Dedifferentiated amniotic fluid mesenchymal stem cell (primary cell): ENCODE measurements at regions not wholly inside any gene's neighbourhood (a gene's known extent, or its start where the extent isn't known, plus 50 kb on each side); places are given as distances from the start of the nearest gene placed in this dataset.
"Not testable (repeated sequence)": the region's sequence is repeated elsewhere in the genome, so short reads cannot be mapped to it uniquely, and the experiment has no call there.

ENCODE experiments used
- DNase-seq: peaks from one replicate; pipeline ENCODE4 v3.0.0-alpha.2; 2016; ENCODE audit errors: extremely low spot score

DNA sequence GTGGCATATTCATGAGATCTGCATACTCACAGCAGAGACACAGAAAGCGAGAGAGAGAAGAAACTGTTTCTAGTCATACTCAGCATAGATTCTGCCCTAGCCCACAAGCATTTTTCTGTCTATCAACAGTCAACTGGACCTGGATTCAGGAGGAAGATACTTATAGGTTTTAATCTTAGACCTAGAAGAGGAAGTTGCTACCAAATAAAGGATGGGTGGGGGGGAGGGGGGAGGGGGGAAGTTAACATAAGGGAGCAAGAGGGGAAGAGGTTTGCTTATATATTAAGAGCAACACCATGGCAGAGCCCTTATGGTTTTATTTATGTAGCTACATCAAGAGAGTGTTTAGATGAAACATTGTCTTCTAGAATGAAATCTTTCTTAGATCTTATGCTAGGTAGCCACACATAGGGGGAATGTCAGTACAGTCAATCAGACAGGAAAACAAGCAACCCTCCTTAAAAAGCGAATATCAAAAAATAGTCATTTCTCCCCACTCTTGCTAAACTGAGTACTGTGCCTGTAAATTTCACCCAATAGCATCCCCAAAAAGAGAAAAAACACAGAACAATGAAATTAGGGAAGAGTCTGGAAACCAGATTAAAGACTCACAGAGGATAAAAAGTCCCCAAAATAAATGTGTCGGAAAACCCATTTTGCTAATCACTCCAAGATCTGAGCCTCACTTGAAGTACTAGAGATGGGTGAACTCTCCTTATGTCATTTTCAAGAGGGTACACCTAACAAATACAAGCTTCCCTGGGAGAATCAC, 192.7 kb upstream of the NR4A3 start:
- no peak for DNase-seq

DNA sequence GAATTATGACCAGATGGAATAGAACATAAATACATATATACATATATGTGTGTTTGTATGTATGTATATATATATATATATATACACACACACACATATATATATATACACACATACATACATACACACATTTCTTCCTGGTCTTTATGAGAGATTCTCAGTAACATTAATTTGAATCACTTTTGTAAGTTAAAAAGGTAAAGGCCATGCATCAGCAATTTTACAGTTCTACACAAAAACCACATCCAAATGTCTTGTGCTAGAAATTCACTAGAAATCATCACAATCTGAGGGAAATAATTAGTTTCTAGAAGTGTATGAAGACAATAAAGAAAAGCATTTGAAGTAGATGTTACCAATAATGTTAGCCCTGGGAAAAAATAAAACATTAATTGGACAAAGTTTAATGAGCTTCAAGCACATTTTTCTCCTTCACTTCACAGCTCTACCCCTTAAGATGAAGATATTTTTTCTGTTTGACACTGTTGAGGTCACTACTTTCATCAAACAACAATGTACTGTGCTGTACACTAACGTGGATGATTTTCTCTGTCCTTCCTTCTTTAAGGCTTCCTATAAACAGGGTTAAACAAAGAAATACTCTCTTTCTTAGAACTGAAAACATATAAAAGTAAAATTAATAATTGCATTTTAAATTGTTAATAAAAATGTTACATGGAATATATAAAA, 189.2 kb upstream of the NR4A3 start:
- no peak for DNase-seq

DNA sequence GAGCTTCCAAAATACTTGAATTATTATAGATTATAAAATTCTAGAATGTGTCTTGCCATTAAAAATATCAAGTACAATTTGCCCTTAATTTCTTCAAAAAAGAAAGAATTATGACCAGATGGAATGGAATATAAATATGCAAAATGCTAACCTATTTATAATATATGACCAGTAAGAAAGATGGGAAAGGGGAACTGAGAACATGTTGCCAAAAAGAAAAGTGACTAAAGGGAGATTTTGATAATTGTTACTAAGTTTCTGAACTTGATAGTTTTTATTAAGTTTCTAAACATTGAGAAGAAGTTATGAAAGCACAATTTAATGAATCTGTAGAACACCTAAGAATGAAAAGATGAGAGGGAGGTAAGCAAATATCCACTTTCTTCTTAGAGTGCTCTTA, 188.4 kb upstream of the NR4A3 start:
- DNase-seq = no peak

DNA sequence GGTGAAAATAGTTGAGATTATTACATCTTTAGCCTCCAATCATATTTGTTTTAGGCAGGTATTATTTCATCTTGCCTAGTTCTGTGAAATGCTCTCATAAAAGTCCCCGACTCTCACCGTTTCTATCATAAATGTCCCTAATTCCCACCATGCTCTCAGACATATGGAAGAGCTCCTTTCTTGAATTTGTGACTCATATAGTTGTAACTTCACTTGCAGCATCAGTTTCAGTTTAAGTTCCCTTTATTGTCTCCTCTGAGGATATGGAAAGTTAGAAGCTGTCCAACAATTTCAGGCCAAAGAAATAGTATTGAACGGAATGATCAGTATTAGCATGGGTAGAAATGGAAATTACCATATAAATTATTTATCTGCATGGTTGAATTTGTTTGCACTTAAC, 187.5 kb upstream of the NR4A3 start:
- DNase-seq = no peak

DNA sequence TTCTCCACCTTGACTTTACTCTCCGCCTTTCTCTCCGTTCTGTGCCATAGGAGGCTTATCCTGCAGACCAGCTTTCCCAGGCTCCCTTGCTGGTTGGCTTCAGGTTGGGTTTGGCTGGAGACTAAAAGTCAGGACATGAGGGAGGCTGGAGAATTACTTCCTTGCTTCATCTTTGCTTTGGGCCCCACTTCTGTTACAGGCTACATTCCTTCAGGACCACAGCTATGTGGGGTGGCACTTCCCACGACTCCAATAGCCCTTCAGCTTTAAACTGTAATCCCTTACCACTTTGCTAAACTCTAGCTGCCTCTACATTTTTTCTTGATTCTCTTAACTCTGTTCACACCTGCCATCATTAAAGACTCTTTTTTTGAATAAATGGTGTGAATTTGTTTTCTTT, 186.7 kb upstream of the NR4A3 start:
- peak; percentile 44 for DNase-seq

DNA sequence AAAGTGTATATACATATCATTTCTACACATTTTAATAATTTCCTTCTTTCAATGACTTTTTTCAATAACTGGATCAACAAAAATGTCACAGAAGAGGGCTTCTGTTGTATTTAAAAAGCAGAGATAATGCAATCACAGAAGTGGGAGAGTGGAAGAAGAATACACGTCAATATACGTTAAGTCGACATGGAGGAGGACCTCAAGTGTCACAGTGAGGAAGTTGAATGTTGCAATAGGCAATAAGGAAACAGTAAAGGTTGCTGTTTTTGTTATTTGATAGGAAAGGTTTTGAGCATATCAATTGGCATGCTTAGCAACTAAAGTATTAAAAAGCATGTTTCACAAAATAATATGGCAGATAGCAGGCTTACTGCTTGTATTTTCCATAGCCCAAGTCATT, 184.0 kb upstream of the NR4A3 start:
- DNase-seq = no peak

DNA sequence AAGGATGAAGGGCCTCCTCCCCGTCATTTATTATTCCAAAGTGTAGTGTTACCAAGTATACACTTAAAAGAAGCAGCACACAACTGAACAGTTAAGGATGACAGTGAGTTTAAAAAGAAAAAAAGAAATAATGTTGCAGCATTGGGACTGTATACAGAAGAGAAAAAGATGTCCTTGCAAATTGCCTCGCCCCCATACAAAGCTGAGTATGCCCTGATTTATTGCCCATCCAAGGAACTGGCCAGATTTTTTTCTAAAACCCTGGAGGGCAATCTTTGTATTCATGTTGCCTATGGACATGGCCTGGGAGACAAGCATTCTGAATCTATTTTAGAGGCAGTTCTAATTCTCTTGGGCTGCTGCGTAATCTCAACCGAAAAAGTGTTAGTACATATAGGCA, 182.7 kb upstream of the NR4A3 start:
- no peak for DNase-seq

DNA sequence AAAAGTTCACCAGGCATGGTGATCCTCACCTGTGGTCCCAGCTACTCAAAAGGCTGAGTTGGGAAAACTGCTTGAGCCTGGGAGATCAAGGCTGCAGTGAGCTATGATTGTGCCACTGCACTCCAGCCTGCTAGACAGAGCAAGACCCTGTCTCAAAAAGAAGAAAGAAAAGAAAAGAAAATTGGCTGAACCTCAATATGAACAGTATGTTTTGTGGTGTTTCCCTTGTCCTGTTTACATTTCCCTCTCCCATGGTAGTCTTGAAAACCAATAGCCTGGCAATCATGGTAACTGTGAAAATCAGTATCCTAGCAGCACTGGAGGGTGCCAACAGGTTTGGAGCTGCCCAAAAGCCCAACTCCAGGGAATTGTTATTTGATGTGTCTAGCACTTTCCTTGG, 174.1 kb upstream of the NR4A3 start:
- DNase-seq = no peak

DNA sequence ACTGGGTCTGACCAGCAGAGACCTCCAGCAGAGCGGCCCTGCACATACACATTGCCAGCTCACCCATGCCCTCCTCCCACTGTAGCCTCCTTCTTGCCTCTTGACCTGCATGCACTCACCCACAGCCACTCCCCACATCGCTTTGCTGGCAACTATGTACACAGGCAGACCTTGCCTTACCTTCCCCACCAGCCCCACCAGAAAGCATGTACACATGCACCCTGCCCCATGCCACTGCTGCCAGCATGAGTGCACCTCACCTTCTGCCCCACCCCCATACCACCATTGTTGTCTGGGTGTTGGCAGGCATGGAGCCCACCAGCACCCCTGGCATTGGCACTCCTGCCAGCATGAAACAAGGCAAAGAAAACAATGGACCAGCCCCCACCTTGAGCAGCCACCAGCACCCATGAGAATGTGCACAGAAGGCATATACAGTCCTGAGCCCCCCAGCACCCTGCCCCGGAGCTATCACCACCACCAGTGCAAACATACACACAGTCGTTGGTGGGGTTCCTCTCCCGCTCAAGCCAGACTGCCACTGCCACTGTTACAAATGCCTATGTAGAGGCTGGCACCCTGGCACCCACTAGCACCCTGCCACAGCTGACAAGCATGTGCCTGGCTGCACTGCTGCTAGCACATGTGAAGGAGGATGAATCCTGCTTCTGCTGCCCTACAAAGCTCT, 171.4 kb upstream of the NR4A3 start:
- DNase-seq = no peak

DNA sequence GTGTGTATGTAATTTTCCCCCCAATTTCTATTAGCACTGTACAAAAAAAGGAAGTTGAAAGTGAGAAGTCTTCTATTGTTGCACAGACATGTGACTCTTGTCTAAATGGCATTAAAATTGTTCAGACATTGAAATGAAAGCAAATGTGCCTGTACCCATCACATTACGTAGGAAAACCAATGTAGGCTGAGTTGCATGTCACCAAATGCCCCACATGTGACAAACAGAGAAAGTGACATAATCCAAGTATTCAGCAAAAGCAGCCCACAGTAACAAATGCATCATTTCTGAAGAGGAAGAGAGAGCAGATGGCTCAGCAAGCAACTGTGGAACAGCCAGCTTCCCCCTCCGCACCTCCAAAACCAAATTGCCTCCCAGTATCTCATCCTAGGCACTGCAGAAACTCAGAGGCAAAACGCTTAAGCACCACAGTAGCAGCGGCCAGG, 161.5 kb upstream of the NR4A3 start:
- DNase-seq = no peak

DNA sequence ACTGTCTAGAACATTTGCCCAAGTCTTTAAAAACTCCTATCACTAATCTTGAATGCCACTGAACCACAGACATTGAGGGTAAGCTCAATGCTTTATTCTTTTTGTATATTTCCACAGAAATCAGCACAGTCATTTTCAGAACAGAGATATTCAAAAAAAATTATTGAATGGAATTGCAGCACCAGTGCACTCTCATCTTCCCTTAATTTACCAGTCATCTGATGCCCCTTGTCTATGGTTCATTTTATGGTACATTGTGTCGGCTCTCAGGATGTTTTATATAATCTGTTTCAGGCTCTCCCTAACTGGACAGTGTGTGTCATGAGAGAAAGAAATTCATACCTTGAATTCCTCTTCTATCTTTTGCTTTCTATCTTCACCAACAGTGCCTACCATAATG, 158.4 kb upstream of the NR4A3 start:
- no peak for DNase-seq

DNA sequence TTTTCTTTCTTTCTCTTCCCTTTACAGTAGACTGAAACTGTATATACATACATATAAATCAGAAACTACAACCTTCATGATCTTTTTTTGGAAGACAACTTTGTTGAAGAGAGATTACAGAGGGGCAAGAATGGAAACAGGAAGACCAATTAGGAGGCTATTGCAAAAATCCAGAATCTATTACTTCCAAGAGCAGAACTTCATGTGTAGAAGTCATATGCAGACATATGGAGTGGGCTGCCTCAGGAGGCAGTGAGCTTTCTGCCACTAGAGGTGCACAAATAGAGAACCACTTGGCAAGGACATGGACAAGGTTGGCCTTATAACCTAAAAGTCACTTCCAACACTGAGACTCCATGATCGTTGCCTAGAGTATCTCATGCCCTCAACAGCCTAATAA, 157.8 kb upstream of the NR4A3 start:
- no peak for DNase-seq

DNA sequence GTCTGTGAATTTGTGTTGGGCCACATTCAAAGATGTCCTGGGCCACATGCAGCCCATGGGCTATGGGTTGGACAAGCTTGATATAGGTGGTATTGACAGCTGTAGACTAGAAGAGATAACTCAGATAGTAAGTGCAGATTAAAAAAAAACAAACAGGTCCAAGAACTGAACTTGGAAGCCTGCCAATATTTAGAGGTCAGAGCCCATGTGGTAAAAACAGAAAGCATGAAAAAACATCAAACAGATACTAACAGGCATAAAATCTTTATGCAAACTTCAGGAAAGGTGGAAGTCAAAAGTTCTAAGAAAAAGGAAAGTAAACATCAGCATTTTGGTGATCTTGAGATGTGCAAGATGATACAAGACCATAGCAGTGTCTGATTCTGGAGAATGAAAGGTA, 155.1 kb upstream of the NR4A3 start:
- no peak for DNase-seq

DNA sequence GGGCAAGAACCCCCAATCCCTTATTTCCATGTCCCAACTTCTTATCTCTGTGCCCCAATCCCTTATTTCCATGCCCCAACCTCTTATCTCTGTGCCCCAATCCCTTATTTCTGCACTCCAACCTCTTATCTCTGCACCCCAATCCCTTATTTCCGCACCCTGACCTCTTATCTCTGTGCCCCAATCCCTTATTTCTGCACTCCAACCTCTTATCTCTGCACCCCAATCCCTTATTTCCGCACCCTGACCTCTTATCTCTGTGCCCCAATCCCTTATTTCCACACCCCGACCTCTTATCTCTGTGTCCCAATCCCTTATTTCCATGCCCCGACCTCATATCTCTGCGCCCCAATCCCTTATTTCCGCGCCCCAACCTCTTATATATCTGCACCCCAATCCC, 150.8 kb upstream of the NR4A3 start:
- not testable (repeated sequence) for DNase-seq

DNA sequence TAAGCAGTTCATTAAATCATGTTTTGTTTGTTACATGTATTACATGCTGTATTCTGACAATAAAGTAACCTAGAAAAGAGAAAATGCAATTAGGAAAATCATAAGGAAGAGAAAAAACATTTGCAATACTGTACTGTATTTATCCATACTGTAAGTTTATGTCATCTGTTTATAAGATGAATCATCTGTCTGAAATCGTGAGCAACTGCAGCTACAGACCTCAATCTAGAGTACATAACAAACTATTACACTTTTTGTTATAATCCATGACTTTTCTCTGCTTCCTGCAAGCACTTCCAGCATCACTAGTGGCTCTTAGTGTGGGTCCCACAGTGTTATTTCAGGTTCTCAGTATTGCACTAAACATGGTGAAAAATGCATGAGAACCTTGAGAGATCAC, 144.4 kb upstream of the NR4A3 start:
- peak; percentile 32 for DNase-seq

DNA sequence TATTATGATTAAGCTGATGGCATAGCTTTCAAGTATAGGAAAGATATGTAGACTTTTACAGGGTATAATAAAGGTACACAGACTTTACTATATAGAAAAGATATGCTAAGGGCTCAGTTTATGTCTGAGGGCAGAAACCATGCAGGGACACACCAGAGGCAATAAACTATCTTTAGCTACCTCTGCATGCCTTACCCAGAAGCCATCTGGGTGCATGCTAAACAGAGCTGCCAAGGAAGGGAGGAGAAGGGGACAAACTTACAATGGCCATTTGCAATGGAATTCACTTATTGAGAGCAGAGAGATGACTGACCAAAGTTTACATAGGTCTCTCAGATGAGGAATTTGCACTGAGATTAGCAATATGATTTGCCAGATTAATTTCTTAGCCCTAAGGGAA, 143.1 kb upstream of the NR4A3 start:
- DNase-seq = no peak

DNA sequence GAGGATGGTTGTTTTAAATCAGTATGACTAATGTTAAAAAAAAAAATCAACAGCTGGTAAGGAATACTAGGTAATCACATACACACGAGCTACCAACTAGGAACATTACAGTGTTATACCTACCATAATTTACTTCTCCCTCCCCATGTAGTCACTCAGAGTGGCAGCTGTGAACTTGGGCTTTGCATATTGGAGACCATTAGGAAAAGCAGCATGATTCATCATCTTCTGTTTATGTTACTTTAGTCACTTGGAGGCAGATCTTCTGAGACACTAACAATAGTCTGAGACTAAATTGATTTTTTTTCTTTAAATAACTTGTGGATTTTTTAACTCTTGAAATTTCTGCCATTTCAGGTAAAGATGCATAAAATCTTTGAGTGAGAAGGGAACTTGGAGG, 141.5 kb upstream of the NR4A3 start:
- DNase-seq = peak; percentile 18

DNA sequence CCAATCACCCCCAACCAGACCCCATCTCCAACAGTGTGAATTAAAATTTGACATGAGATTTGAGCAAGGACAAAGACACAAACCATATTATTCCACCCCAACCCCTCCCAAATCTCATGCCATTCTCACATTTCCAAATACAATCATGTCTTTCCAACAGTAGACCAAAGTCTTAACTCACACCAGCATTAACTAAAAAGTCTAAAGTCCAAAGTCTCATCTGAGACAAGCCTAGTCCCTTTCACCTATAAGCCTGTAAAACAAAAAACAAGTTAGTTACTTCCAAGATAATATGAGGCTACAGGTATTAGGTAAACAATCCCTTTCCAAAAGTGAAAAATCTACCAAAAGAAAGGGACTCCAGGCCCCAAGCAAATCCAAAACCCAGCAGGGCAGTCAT, 140.6 kb upstream of the NR4A3 start:
- DNase-seq = no peak

DNA sequence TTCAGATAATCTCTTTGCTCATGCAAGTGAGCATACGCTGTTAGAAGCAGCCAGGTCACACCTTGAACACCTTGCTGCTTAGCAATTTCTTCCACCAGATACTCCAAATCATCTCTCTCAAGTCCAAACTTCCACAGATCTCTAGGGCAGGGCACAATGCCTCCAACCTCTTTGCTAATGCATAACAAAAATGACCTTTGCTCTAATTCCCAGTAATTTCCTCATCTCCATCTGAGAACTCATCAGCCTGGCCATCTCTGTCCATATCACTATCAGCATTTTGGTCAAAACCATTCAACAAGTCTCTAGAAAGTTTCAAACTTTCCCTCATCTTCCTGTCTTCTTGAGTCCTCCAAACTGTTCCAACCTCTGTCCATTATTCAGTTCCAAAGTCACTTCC, 139.3 kb upstream of the NR4A3 start:
- no peak for DNase-seq

DNA sequence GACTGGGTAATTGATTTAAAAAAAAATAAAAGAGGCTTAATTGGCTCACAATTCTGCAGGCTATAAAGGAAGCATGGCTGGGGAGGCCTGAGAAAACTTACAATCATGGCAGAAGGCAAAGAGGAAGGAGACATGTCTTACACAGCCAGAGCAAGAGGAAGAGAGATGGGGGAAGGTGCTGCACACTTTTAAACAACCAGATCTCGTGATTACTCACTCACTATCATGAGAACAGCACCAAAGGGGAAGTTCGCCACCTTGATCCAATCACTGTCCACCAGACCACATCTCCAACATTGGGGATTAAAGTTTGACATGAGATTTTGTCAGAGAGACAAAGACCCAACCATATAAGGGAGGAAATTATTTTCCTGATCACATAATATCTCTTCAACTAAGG, 138.8 kb upstream of the NR4A3 start:
- no peak for DNase-seq

DNA sequence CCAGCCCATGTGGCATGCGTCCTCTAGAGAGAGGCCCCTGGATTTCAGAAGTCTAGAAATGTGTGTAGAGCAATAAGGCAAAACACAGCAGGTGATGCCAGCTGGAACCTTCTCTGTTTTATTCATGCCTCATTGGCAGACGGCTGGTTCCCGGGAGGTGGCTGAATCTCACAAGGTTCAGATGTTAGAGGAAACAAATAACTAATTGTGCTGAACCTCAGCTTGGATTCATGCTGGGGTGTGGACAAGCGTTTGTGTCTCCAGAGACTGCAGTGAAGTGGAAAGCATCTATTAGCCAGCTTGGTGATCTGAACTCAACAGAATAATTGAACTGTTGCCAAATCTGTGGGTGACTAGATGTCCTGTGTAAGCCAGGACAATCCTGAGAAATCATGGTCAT, 131.1 kb upstream of the NR4A3 start:
- DNase-seq = no peak

DNA sequence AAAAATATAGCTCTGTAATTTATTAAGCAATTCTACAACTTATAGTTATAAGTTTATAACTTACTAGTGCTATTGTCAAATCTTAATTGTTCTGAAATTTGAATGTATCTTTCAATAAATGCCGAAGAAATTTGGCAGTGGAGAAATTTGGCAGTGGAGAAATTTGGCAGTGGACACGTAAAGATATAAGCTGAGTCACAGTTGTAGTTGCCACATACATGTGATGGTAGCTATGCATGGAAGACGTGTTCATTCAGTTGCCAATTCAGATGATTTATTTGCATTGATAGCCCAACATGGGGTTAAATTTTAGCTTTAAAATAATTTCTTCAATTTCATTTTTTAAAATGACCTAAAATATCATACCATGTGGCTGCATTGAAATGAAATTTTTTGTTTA, 127.8 kb upstream of the NR4A3 start:
- no peak for DNase-seq

DNA sequence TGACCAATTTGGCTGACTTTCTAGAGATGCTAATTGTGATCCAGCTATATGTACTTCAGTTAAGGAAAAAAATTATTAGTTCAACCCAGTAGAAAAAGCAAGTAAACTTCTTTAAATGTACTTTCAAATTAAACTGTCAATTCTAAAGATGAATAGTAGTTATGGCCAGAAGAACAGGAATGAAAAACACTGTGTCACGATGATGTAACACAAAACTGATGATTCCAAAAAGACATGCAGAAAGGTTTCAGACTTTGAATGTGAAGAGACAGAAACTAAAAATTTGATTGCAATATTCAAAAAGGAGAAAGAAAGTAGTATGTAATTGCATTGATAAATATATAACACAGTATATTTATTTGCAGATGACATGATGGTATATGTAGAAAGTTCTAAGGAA, 127.3 kb upstream of the NR4A3 start:
- no peak for DNase-seq
